ENCODE measurements at regions not wholly inside any gene's neighbourhood (a gene's known extent, or its start where the extent isn't known, plus 50 kb on each side); places are given as distances from the start of the nearest gene placed in this dataset.
"Not testable (repeated sequence)": the region's sequence is repeated elsewhere in the genome, so short reads cannot be mapped to it uniquely, and the experiment has no call there.

DNA sequence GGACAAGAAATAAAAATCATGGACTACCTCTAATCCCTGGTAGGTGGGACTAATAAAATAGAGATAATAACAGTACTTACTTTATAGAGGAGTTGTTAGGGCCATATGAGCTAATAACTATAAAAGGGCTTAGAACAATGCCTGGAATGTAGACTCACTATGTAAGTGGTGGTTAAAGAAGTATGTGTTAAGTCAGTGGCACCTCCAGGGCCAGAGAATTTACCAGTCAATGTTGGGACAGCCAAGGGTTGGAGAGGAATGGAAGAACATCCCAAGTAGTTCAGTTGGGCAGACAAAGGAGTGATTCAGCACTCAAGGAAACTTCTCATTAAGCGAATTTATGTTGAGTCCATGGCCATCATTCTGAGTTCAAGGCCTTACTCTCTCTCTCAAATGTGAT lies 116.8 kb downstream of the OTOR start:
- DNase-seq = no peak

DNA sequence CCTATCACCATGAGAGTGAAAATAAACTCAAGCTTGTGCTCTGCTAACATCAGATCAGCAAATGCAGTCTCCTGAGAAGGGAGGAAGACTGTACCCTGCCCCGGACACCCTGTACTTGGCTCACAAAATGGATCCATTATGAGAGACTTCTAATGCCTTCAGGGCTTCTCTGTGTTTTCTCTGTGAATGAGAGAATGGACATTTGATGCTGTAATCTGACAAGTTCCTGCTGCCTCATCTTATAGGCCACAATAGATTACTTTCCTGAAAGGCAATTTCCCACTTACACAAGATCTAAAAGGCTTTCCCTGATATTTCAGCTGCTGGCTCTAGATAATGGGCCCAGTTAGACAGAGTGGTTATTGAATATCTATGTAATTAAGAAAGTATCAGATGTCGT lies 117.2 kb downstream of the OTOR start:
- DNase-seq = no peak

DNA sequence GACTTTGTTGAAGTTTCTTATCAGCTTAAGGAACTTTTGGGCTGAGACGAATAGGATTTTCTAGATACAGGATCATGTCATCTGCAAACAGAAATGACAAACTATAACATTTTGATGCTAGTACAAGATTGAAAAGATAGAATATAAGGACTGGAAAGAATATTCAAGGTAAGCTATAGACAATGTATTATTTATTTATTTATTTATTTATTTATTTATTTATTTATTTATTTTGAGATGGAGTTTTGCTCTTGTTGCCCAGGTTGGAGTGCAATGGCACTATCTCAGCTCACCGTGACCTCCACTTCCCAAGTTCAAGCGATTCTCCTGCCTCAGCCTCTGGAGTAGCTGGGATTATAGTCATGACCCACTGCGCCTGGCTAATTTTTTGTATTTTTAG lies 125.0 kb downstream of the OTOR start:
- not testable (repeated sequence) for DNase-seq

DNA sequence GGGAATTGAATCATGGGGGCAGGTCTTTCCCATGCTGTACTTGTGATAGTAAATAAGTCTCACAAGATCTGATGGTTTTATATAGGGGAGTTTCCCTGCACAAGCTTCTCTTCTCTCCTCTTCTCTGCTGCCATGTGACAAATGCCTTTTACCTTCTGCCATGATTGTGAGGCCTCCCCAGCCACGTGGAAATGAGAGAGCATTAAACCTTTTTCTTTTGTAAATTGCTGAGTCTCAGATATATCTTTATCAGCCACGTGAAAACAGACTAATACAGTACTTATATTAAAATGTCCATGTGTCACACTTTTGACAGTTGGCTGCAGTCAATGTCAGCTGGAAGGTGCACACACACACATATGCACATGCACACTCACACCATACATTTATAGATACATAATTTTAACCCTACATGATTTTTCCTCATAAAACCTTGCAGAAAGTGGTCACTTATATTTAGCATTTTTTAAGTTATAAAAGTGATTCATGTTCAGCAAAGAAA lies 128.9 kb downstream of the OTOR start:
- no peak for DNase-seq

DNA sequence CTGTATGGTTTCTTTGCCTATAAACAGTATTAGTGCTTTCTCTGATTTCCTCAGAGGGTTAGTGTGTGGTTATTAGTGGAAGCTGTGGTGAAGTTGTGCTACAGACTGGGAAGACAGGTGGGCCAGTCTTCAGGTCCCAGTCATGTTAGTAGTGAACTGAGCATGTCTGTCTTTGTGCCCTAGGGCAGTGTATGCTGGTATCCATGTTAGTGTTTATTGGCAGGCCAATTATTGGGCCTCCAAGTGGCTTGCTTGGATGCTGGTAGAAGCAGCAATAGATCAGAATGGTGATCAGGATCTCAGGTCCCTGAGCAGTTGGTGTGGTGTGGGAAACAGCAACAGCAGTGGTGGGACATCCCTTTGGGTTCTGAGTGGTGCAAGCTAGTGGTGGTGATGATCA lies 137.6 kb downstream of the OTOR start:
- DNase-seq = no peak

DNA sequence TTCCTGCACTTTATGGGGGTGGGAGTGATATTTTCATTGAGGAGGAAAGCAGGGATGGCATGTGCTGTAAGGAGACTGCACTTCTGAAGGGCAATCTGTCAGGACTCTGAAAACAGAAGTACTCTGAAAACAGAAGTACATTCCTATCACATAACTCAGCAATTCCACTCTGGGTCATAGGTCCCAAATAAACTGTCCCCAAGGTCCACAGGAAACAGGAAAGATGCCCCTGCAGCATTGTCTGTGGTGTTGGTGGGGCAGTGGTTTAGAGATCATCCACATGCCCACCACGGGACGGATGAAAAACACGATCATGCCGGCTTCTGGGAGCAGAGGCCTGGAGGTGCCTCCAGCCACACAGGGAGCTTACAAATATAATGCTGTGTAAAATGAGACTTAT lies 150.3 kb downstream of the OTOR start:
- DNase-seq = no peak

DNA sequence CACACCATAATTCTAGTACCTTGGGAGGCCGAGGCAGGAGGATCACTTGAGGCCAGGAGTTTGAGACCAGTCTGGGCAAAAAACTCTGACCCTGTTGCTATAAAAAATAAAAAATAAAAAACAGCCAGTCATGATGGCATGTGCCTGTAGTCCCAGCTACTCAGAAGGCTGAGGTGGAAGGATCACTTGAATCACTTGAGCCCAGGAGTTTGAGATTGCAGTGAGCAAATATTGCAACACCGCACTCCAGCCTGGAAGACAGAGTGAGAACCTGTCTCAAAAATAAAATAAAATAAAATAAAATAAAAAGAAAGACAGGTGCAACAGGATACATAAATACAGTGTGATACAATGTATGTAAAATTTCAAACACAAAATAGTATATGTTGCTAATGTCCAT lies 154.5 kb downstream of the OTOR start:
- DNase-seq = no peak

DNA sequence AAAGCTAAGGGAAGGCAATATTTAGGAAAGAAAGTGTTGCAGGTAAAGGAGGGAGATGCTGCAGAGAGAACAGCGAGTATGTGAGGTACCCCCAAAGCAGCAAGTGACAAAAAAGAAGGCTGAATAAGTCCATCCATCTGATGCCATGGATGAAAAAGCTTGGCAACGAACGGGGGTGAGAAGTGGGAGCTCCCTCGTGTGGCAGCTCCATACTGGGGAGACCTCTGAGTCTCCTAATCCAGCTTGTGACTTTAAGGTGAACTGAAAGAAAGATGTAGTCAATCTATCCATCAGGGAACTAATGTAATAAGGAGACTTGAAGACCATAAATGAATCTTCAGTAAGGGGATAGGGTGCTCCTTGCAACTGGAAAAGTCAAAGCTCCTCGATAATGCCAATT lies 156.6 kb downstream of the OTOR start:
- no peak for DNase-seq

DNA sequence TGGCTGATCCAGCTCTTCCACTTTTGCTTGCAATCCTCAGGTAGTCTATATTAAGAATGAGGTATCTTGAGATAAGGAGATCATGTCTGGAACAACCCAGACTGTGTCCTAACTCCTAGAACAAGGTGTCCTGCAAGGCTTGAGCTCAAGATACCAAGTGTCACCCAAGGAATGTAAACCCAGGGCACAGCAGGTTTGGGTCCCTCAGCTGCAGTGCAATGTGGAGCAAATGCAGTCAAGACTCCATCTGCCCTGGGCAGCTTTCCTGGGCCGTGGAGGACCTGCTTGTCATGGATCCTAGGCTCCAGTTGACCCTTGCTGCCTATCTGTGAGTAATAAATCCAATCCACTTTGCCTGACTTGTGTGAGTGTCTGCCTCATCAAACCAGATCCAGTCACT lies 166.1 kb downstream of the OTOR start:
- no peak for DNase-seq

DNA sequence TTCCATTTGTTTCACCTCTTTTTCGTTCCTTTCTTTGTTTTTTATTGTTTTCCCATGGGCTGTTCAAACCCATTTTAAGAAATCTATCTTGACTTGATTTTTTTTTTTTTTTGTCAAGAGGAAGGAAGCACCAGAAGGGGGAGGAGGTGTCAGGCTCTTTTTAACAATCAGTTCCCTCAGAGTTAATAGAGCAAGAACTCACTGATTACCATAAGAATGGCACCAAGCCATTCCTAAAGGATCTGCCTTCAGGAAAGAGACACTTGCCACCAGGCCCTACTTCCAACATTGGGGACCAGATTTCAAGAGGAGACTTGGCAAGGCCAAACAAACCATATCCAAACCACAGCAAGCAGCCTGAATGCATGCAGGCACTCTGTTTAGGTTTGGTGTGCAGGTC lies 168.0 kb downstream of the OTOR start:
- DNase-seq = no peak

DNA sequence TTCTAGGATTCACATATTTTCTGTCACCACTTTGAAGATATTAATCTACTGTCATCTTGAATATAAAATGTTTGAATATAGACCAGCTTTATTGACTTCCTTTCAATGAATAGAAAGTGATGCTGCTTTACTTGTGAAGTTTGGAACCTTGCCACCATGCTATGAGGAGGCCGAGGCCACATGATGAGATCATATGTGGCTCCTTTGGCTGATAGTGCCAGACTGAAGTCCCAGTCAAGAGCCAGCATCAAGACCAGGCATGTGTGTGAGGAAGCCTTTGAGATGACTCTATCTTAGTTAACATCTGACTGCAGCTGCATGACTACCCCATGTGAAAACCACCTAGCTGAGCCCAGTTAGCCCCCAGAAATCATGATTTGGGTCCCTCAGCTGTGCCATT lies 169.5 kb downstream of the OTOR start:
- DNase-seq = no peak

DNA sequence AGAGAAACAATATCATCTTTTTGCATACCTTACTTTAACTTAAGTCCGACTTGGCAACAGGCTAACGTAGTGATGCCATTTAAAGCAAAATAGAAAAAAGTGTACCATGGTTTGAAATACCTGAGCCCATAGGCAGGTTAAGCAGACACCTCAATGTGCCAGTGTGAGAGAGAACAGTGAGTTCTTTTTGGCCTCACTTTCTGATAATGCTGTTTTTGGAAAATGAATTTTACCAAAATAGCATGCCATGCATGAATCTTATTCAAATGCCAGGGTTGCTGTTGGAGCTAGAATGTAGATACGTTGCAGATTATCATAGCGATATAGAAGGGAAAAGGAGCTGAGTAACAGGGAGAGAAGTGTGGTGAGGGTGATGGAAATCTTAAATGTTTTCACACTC lies 170.2 kb downstream of the OTOR start:
- DNase-seq = no peak

DNA sequence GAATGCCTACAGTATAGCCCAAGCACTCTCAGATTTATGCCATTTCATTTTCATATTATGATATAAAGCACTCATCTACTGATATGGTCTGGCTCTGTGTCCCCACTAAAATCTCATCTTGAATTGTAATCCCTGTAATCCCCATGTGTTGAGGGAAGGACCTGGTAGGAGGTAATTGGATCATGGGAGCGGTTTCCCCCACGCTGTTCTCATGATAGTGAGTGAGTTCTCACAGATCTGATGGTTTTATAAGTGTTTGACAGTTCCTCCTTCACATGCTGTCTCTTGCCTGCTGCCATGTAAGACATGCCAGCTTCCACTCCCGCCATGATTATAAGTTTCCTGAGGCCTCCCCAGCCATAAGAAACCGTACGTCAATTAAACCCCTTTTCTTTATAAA lies 171.7 kb downstream of the OTOR start:
- DNase-seq = no peak

DNA sequence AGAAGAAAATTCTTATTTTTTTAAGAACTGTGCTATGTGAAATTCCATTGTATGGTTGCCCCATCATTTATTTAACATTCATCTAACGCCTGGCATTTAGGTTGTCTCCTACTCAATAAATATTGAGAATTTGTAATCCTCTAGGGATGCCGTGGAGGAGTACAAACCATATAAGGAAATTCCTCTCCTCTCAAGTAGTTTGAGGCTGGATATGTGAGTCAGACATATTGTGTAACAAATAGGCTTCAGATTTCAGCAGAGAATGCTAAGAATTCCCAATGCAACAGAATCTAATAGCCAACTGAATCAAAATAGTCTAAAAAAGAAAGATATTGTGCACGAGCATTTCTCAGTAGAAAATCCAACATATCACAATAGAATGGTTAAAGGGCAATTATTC lies 174.7 kb downstream of the OTOR start:
- DNase-seq = no peak

DNA sequence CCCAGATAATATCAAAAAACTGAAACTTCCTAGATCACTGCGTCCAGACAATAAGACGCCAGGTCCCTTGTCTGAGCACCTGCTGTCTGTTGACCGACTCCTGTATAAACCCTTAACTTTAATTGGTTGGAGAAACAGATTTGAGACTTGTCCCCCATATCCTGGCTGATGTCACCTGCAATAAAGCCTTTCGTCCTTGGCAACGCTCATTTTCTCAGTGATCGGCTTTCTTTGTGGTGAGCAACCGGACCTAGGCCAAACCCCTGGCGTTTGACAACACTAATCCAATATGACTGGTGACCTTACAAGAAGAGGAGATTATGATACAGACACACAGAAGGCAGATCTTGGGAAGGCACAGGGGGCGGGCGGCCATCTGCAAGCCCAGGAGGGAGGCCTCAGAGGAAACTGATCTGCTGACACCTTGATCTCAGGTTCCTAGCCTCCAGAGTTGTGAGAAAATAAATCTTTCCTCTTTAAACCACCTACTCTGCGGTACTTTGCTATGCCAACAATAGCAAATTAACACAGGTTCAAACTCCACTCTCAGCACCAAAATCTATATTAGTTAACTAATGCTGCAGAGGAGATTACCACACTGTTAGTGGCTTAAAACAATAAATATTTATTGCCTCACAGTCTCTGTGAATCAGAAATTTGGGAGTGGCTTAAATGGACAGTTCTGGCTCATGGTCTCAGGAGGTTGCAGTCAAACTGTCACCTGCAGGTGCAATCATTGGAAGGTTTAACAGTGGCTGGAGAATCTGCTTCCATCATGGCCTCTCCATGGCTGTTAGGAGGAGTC lies 178.7 kb downstream of the OTOR start:
- DNase-seq = no peak

DNA sequence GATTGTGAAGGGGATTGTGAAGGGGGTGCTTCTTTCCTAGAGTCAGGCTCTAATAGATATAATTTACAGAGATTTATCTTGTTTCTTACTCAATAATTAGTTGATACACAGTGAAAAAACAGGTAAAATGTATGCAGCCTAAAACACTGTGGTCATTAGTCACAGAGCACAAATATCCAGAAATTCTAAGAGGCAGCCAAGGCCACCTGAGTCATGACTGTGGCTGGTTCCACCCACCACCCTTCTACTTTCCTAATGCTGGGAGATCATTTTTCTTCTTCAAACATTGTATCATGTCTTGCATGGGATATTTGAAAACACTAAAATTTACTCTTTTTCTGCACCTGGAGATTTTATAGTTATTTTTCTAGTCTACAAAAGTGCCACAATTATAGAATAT lies 181.6 kb downstream of the OTOR start:
- DNase-seq = no peak

DNA sequence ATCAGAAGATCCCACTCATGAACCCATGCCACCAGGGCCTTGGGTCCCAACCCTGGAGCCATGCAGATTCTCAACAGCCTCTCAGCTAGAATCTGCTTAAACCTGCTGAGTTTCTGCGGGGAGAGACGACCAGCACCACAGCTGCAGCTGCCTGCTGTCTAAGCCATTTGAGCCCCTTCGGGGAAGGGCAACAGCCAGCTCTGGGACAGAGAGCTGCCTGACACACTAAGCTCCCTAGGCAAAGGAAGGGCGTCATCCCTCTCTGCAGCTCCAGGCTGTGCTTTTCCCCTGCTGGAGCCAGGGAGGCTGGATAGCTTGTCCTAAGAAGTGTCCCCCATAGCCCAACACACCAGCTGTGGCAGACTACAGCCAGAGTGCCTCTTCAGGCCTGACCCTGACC lies 182.5 kb downstream of the OTOR start:
- DNase-seq = no peak

DNA sequence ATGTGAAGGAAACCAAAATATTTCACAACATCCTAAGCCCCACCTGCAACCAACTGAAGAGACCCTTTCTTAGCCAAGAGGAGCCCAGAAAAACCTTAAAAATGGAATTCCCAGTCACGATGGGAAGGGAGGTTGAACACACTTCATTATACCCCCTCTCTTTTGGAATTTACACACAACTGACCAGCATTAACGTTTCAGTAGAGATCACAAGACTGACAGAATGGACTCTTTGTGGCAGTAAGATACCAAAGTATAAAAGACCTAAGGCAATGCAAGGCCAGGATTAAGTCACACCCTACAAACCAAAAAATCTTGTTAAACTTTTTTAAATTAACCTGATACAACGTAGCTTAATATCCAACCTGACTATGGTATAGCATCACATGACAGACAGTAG lies 190.9 kb downstream of the OTOR start:
- DNase-seq = no peak

DNA sequence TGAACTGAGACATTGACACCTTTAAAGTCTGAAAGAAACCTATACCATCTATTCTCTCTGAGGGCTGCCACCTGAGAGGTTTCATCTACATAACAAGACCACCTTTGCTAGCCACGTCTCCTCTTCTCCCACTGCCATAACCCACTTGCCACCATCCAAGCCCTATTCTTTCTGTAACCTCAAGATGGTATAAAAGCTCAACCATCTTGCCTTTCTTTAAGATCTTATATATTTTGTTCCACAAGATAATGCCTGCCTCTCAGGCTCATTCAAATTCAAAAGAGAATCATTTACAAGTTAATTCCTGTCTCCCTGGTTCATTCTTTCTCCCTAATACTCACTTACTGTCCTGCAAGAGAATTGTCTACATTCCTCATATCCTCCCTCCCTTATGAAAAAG lies 192.5 kb downstream of the OTOR start:
- no peak for DNase-seq

DNA sequence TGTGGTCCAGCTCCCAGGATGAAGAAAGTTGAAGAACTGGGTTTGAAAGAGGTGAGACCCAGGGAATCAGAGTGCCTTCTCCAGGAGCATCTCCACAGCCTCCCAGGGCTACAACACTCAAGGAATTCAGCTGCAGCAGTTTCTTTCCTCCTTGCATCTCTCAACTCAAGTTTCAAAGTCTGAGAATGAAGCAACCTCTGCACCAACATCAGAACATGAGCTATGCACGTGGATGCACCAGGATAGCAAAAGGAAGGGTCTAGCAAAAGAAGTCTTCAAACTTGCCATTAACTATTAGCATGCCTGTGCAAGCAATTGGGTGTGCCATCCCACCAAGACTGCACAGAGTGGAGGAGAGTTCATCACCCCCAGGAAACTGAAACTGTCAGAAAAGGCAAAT lies 193.9 kb downstream of the OTOR start:
- no peak for DNase-seq

DNA sequence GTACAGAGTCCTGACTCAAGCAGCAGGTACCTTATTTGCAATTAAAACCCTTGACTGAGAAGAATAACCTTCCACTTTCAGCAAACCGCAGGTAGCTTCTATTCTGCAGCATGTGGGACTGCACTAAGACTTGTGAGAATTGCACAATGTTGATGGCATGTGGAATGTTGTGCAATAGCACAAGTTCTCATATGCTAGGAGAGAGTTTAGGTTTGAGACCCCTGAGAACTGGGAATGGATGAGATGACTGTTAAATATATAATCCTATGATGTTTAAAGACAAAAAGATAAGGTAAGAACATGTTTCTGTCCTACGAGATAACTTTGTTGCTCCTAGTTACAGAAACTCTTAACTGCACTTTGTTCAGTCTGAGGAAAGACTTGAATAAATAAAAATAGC lies 194.6 kb downstream of the OTOR start:
- no peak for DNase-seq

DNA sequence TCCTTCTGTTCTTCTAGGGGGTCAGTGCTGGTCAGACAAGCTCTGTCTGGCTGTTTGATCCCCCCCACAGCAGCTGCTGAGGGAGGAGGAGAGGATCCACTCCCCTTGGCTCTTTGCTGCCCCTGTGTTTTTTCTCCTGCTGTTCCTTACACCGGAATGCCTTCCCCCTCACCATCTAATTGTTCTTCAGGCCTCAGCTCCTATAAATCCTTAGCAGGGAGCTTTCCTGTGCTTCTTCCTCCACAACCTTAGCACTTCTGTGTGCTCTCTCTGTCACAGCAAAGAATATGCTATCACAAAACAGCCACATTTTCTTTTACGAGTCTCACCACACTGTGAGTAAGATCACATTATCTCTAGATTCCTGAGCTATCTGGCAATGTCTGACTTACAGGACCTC lies 196.6 kb downstream of the OTOR start:
- no peak for DNase-seq

DNA sequence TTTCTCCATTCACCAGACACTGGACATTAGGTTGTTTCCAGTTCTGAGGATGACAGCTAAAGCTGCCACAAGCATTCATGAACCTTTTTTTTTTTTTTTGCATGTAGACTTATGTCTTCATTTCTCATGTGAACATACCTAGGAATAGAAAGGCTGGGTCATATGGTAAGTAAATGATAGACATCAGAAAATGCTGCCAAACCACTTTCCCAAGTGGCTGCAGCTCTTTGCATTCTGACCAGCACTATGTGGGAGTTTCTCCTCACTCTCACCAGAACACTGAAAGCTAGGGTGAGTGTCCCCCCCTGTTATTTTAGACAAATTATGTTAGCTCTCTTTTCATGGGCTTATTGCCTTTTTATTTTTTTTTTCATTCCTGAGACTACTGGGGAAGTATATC lies 197.5 kb downstream of the OTOR start:
- no peak for DNase-seq

DNA sequence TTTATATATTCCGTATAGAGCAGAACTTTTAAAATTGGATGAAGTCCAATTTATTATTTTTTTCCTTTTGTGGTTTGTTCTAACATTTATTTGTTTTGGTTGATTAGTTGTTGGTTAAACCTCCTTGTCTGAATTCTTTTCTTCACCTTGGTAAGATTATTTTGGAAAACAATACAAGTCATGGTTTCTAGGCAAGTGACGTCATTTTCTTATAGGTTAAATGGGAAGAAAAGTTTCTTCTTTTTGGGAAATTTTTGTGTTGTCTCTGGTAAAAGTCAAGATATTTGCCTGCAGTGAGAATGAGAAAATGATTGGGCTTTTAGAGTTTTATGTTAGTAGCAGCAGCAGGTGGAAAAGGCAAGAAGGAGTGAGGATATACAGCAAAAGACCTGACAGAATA lies 197.9 kb downstream of the OTOR start:
- DNase-seq = no peak

DNA sequence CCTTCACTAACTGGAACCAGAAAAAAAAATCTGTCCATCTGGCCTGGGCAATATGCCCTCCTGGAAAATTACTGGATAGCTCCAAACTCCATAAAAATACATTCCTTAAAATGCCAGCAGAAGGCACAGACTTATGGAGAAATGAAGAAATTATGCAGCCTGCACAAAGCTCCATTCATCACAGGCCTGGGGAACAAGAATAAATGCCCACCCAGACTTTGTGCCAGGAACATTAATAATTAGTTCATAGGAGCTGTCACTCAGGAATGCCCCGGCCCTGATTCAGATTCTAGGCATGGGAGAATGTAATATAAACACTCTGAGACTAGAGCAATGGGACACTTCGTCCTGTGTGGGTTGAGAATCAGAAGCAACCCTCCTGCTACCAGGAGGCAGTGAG lies 199.3 kb downstream of the OTOR start:
- DNase-seq = no peak

All from NCI-H1048 (cell line).